SK-MEL-5 (cell line): ENCODE measurements at regions not wholly inside any gene's neighbourhood (a gene's known extent, or its start where the extent isn't known, plus 50 kb on each side); places are given as distances from the start of the nearest gene placed in this dataset.

Source experiments
- DNase-seq: peaks from one replicate; pipeline ENCODE4 v3.0.0-alpha.2; 2016; ENCODE audit warnings: low read depth, low spot score
- in situ Hi-C: cut with HindIII; loops from 2 replicates; pipeline ENCODE4 v1.10.0; 2016; ENCODE audit warnings: low sequenced_read_pairs, high pct_unique_total_duplicates, low pct_unique_long_range_greater_than_20kb

DNA sequence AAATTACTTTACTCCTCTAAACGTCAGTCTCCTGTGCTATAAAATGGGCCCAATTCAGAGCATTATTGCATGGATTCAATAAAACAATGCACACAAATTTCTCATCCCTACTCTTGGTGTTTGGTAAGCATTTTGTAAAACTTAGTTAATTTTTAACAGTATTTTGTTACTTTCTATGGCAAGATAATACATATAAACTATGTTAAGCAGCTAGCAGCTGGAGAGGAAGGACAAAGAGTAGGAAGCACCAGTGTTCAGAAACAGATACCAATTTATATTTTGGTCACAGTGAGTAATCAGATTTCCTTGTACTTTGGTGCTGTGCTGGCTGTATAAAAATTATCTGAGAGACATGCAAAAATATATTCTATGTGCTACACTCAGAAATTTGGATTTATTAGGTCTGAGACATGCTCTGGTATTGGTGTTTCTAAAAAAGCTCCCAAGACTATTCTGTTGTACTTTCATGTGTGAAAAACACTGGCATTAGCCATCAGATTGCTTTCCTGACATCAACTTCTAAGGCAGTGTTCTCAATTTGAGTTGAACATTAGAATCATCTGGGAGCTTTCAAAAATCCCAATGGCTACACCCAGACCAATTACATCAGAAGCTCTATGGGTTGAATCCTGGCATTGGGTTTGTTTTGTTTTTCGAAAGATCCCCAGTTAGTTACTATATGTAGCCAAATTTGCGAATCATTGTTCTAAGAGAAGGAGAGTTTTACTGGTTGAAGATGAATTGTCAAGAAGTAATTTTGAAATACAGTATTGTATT is 100.3 kb upstream of the C1orf87 start:
- DNase-seq: no peak
- in situ Hi-C loops: no loop called here

DNA sequence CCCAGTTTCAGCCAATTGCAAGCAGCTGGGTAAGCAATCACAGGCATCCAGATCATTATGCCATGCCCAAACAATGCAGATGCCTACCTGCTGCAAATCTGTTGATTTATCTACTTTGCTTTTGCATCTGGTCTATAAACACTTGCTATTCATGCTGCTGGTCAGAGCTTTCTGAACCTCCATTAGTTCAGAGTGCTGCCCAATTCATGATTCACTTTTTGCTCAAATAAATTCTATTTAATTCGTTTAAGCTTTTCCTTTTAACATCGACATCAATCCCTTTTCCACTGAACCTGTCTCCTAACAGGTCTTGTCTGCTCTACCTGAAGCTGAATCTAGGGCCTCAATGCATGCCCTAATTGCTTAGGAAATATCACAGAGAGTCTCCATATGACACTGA is 99.4 kb upstream of the C1orf87 start:
- in situ Hi-C loops: no loop called here
- DNase-seq: no peak

DNA sequence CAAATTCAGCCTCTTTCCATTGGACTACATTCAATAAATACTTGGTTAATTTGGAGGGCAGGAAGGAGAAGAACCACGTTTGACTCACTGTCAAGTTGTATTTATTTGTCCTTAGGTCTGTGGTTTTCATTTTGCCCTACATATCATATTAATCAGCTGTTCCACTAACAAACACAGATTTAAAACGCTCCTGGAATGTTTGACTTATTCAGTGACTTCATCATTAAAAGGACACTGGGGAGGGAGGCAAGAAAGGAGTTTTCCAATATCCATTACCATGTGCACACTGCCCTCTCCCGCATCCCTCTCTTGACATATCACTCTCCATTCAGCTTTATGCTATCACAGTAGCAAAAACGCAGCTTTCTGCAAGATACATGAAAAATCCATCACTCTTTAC is 98.2 kb upstream of the C1orf87 start:
- in situ Hi-C loops: no loop called here
- no peak for DNase-seq

DNA sequence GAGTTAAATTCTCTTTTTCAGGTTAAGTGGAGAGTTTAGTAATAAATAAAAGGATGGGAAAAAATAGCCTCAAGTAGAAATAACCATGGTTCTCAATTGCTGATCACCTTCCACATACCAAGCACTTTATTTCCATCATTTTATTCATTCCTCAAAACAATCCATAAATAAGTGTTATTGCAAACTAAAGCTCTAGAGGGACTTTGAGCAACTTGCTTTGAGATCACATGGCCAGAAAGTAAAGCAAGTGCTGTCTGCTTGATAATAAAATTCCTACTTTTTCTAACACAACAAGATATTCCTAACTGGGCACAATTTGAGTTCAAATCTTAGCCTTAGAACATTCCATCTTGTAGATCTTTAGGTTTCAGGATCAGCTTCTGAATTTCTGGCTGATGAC is 97.1 kb upstream of the C1orf87 start:
- in situ Hi-C loops: no loop called here

DNA sequence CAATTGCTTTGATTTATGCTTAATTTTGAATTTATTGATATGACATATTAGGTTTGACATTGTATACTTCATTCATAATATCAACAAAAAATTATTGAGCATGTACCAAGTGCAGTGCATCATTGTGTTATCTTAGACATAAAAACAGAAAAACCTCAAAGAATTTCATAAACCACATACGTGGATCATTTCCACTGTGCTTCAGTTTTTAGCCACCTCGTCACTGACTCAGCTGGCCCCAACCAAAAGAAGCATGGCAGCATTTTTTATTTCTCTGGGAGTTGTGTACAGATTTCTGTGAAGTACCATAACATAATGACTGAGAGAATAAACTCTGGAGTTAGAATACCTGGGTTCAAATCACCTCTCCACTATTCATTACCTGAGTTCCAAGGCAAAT is 95.6 kb upstream of the C1orf87 start:
- in situ Hi-C loops: no loop called here
- no peak for DNase-seq

More for the DNA sequence above, 97.1 kb upstream of the C1orf87 start:
- no peak for DNase-seq

DNA sequence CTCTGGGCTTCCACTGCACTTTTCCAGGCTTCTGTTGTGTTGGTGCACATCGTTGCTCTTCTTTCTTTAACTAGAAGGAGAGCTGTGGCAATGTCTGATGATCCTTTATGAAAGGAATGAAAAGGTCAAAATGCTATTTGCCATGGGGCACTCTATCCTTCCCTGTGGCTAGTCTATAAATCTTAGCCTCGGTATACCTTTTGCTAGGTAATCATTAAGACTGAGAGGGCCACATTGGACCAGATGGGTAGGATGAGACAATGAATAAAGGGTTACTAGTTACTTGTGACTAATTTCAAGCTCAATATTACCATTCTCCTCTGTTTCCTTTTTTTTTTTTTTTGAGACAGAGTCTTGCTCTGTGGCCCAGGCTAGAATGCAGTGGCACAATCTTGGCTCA is 89.4 kb upstream of the C1orf87 start:
- no peak for DNase-seq
- in situ Hi-C loops: no loop called here

DNA sequence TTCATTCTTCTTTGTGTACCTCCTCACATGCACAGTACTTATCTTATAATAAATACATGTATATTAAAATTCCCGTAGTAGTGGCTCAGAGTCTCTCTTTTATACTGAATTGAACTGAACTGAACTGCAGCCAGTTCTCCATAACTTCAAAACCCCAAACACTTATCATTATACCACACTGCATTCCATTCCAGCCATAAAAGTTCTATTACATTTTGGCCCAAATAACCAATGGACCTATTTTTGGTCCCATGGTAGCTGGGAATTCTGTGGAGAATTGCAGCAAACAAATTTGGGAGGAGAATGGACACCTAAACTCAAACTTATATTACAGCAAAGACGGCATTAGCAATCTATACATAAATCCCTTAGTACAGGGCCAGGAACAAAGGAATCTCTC is 86.6 kb upstream of the C1orf87 start:
- in situ Hi-C loops: no loop called here
- no peak for DNase-seq

DNA sequence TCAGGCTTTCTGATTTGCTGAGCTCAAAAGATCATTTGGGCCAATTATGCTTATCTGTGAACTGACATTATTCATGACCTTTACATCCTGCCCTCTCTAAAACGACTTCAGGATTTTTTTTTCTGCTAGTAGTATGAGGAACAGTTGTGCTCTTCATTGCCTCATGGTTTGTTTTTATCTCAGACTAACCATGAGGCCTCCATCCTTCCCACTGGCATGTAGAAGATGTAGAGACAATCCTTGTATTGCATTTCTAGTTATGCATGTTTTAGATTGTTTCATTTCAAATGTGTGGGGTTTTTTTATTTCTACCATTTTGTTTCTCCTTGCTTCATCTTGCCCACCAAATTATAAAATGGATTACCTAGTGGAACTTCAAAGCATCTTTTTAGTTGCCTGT is 82.8 kb upstream of the C1orf87 start:
- in situ Hi-C loops: no loop called here

DNA sequence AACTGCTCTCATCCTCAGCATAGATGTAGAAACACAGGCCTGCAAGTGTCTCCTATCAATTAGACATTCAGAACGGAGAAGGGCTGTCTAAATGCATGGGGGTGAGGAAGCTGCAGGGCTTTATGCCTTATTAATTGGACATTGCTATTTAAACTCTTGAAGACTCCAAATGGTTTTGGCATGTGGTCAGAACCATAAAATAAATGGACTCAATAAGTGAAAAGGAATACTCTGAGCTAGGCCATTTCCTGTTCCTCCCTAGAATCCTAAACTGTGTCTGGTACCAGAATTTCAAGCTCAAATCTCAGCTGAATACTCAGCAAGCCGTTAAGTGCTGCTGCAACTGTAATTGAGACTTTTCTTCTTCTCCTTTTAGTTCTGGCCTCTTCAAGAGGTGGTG is 80.4 kb upstream of the C1orf87 start:
- in situ Hi-C loops: no loop called here
- DNase-seq: no peak

More for the DNA sequence above, 82.8 kb upstream of the C1orf87 start:
- no peak for DNase-seq

DNA sequence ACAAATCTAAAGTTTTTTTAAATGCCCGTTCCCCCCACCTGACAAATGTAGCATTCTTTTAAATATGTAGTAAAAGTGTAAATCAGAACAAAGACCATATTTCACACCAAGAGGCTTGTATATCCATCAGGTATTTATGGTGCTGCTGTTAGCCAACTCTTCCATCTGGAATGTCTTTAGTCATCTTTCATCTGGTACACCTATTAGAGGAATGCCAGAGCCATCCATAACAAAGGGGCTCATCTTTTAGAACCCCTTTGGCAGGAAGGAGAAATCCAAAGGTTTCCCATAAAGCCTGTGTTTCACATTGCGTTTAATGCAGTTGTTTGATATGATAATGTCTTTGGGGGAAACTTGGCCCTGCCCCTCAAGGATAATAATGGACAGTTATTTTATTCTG is 79.3 kb upstream of the C1orf87 start:
- DNase-seq: no peak
- in situ Hi-C loops: no loop called here

DNA sequence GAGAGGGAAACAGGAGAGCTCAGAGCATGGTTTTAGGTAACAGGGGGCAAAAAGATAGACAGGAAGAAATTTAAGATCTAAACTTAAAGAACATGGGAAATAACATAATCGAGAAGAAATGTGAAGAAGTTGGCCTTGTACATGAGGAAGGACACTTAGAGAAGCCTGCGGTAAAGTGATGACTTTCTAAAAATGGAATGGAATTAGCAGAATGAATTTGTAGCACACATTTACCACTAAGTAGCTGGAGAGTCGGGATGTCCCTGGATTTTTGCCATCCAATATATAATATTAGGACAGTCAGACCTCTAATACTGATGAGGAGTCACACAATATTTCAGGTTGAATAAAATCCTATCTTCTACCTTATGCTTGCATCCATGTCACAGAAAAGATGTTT is 77.7 kb upstream of the C1orf87 start:
- DNase-seq: no peak
- in situ Hi-C loops: no loop called here

DNA sequence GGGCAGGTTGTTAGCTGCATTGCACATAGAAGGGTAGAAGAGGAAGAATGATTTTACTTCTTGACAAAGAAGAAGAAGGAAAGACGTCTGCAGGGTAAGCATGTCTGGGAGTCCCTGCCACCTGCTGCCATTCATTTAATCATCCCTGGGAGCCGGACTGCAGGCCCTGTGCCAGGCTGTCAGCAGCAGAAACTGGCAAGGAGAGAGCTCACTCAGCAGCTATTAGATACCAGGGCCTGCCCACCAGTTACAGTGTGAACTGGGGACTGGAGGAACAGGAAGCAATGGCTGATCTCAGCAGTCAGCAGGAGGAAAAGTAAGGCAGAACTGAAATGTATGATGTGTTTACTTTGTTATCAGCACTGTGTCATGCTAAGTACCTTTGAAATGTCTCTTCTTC is 75.7 kb upstream of the C1orf87 start:
- DNase-seq: no peak
- in situ Hi-C loops: no loop called here

DNA sequence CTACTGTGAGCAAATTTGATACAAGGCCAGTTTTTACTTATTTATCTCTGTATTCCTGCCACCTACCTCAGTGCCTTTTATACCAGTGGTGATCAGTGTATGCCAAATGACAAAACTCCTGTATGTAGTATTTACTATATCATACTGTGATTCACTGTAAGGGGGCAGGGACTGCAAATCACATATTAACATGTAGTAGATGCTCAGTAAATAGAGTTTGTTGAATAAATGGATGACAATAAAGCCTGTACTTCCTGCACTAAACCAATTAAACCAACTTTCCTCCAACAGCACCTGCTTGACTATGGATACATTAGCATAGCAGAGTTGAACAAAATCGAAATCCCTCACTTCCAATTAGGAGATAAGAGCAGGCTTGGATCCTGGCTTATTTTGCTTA is 73.3 kb upstream of the C1orf87 start:
- DNase-seq: no peak
- in situ Hi-C loops: no loop called here

DNA sequence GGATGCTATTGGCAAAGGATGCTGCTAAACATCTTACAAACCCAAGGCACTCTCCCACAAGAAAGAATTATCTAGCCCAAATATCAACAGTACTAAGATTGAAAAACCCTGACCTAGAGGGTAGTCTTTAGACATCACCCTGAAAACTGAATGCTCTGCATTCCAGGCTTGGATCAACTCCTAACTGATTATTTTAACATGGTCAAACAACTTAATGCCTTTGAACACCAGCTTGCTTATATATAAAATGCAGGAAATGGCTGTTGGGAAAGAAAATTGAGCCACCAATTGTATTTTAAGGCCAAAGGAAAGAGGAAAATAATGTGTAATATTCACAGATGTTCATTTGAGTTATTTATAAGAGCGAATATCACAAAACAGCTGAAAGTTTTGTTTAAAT is 72.2 kb upstream of the C1orf87 start:
- DNase-seq: no peak
- in situ Hi-C loops: no loop called here

DNA sequence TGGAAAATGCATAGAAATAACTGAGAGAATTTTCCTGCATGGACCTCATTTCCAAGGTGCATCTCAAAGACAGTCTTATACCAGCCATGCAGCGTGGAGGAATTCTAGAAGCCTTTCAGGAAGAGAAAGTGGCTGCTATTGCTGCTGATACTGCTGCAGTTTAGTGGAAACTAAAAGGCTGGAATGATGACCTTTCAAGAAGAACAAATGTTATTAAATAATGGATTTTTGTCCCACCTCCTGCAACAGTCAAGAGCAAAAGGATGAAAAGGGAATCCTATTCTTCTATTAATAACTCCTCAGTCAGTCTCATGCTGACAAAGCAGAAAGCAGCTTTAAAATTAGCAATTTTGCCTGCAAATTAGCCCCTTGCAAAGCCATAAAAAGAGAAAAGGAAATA is 68.2 kb upstream of the C1orf87 start:
- in situ Hi-C loops: no loop called here
- DNase-seq: no peak

DNA sequence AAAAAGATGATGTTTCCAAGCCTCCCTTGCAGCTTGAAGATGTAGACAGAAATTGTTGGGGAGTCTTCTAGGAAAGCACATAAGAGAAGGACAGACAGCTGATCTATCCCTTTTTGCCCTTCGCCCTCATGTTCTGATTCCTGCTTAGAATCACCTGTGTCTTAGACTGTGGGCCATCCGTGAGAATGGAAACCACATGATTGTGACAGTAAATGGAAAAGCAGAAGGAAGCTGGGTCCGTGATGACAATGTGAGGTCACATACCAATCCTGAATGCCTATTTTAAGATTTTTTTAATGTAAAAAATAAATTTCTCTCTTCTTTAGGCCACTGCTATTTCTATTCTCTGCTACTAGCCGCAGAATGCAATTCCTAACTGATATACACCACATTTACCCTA is 67.7 kb upstream of the C1orf87 start:
- in situ Hi-C loops: no loop called here
- no peak for DNase-seq

DNA sequence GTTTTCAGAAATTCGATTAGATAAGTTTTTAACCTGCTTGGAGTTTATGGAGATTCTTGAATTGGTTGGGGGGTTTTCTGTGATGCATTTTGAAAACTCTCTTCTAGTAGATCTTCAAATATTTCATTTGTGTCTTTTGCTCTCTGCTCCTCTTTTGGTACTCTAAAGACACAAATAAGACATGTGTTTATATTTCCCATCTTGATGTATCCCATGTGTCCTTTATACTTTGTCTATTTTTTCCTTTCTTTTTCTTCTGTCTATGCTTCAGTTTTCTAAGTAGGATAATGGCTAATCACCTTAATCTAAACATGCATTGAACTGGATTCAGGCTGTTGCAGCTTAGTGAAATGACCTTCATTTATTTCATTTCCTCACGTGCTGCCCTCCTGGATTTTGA is 63.8 kb upstream of the C1orf87 start:
- in situ Hi-C loops: no loop called here
- DNase-seq: no peak

DNA sequence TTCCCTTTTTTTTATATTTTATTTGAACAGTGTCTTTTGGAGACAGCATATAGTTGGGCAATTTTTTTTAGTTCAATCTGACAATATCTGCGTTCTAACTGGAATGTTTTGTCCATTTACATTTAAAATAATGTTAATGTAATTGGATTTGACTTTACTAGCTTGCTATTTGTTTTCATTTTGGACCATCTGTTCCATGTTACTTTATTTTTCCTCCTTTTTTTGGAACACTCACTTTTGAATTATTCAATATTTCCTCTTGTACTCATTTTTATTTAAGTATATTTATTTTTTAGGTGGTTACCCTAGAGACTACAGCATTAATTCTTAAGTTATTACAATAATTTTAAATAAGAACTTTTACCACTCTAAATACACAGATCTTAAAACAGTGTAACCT is 62.8 kb upstream of the C1orf87 start:
- in situ Hi-C loops: no loop called here

DNA sequence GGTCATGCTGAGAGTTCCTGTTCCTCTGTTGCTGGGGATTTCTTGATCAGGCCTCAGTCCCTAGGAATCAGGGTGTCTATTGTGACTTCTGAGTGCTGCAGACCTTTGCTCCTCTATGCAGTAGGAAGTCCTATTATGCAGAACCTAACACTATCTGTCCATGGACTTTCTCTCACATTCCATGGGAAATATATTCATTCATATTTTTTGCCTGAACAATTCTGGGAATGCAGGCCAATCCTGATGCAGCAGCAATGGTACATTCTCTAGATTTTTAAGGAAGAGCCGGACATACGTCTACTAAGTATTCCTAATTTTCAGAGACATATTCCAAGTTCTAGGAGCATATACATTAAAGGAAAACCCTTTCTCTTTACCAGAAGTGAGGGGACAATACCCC is 61.1 kb upstream of the C1orf87 start:
- DNase-seq: no peak
- in situ Hi-C loops: no loop called here

More for the DNA sequence above, 62.8 kb upstream of the C1orf87 start:
- no peak for DNase-seq

DNA sequence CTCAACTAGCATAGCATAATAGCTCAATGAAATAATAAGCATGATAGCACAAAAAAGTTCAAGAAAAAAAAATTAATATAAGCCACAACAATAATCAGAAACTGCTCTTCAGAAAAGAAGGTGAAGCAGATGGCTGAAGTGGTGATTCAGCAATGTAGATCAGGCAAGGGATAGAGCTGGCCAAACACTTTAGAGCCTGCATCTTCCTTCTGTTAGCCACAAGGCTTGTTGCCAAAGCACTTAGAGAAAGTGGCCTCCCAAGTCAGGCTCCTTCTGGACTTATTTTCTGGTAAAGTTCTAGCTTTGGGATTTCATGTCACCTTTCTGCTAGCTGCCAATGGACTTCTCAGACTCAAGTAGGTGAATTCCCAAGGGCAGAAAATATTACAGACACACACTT is 60.3 kb upstream of the C1orf87 start:
- DNase-seq: no peak
- in situ Hi-C loops: no loop called here
